IMR-90 (cell line): ENCODE measurements at regions not wholly inside any gene's neighbourhood (a gene's known extent, or its start where the extent isn't known, plus 50 kb on each side); places are given as distances from the start of the nearest gene placed in this dataset.

Source experiments
- ATAC-seq: fragments of 200-7000 bp; cut with Tn5 transposase; 2 replicates; pipeline ENCODE4 v1.9.1; 2020; ENCODE audit warnings: low read depth, mild to moderate bottlenecking, moderate library complexity
- BruUV-seq: library from RNA; stranded (reverse); fragments of 400-500 nt; replicated peaks from 2 replicates; lab custom pipeline; 2021; lab: Mats Ljungman, UMichigan
- CTCF ChIA-PET: fragments of 300-600 bp; formaldehyde crosslinking; extraction: SDS; loops from one replicate; lab custom pipeline; 2021; ENCODE audit warnings: antibody characterized with exemption; lab: Yijun Ruan, JAX
- POLR2A ChIA-PET: fragments of 300-600 bp; sonication (Branson Sonifier 250); formaldehyde crosslinking; loops from one replicate; lab custom pipeline; 2022; ENCODE audit warnings: antibody characterized with exemption; ENCODE audit not compliant: unreplicated experiment; lab: Charles Lee
- DNase-seq: peaks from one replicate; pipeline ENCODE4 v3.0.0; 2013
- H2AFZ ChIP-seq: replicated peaks from 2 replicates; pipeline ENCODE3; 2013; ENCODE audit warnings: low read length, mild to moderate bottlenecking; ENCODE audit not compliant: poor library complexity
- H2AK5ac ChIP-seq: 2 replicates; pipeline ENCODE4 v1.6.1; 2013; ENCODE audit warnings: low read depth, low read length, inconsistent platforms
- H2AK9ac ChIP-seq: replicated peaks from 2 replicates; pipeline ENCODE3; 2013; ENCODE audit warnings: mild to moderate bottlenecking, low read depth, low read length, moderate library complexity; ENCODE audit not compliant: poor library complexity
- H2BK120ac ChIP-seq: 2 replicates; pipeline ENCODE4 v1.6.1; 2013; ENCODE audit warnings: low read depth, low read length, inconsistent platforms
- H2BK15ac ChIP-seq: 3 replicates; pipeline ENCODE4 v1.6.1; 2013; ENCODE audit warnings: low read depth, low read length, inconsistent platforms
- H2BK20ac ChIP-seq: 2 replicates; pipeline ENCODE4 v1.6.1; 2013; ENCODE audit warnings: low read depth, mild to moderate bottlenecking, inconsistent platforms, low read length, moderate library complexity
- H2BK5ac ChIP-seq: 2 replicates; pipeline ENCODE4 v1.6.1; 2013; ENCODE audit warnings: mild to moderate bottlenecking, low read depth, low read length, inconsistent platforms; ENCODE audit not compliant: poor library complexity, severe bottlenecking
- H3K14ac ChIP-seq: replicated peaks from 2 replicates; pipeline ENCODE4 v1.6.1; 2013; ENCODE audit warnings: low read depth, low read length, inconsistent platforms
- H3K18ac ChIP-seq: 2 replicates; pipeline ENCODE4 v1.6.1; 2013; ENCODE audit warnings: low read depth, low read length, control low read depth
- H3K23ac ChIP-seq: 2 replicates; pipeline ENCODE4 v1.6.1; 2013; ENCODE audit warnings: low read depth, low read length, inconsistent platforms
- H3K27ac ChIP-seq: 2 replicates; pipeline ENCODE4 v1.5.1; 2013; ENCODE audit warnings: mild to moderate bottlenecking, control low read depth, low read length; ENCODE audit not compliant: insufficient read depth
- H3K27me3 ChIP-seq: 2 replicates; pipeline ENCODE4 v1.6.1; 2013; ENCODE audit warnings: low read length; ENCODE audit not compliant: control insufficient read depth, insufficient read depth
- H3K36me3 ChIP-seq: 2 replicates; pipeline ENCODE4 v1.6.1; 2013; ENCODE audit warnings: low read length, mixed read lengths; ENCODE audit not compliant: control insufficient read depth, insufficient read depth
- H3K4ac ChIP-seq: 2 replicates; pipeline ENCODE4 v1.6.1; 2013; ENCODE audit warnings: low read depth, low read length, inconsistent platforms
- H3K4me1 ChIP-seq: 2 replicates; pipeline ENCODE4 v1.6.1; 2013; ENCODE audit warnings: low read length, mixed read lengths; ENCODE audit not compliant: control insufficient read depth, insufficient read depth
- H3K4me2 ChIP-seq: 2 replicates; pipeline ENCODE4 v1.6.1; 2013; ENCODE audit warnings: low read depth, mild to moderate bottlenecking, control low read depth, low read length, moderate library complexity
- H3K4me3 ChIP-seq: 2 replicates; pipeline ENCODE4 v1.5.1; 2013; ENCODE audit warnings: low read depth, mild to moderate bottlenecking, control low read depth, low read length, moderate library complexity; ENCODE audit not compliant: insufficient read depth
- H3K56ac ChIP-seq: 2 replicates; pipeline ENCODE4 v1.6.1; 2013; ENCODE audit warnings: low read length, inconsistent platforms; ENCODE audit not compliant: insufficient read depth; ENCODE audit errors: extremely low read depth
- H3K79me1 ChIP-seq, 2 experiments: 2 replicates each; pipeline ENCODE4 v1.6.1; 2013; ENCODE audit warnings: low read length in 2 of 2, inconsistent platforms in 1 of 2, low read depth in 1 of 2
- H3K9ac ChIP-seq: 2 replicates; pipeline ENCODE4 v1.6.1; 2013; ENCODE audit warnings: low read depth, low read length, control low read depth
- H3K9me1 ChIP-seq: 2 replicates; pipeline ENCODE4 v1.6.1; 2013; ENCODE audit warnings: low read length, inconsistent platforms; ENCODE audit not compliant: insufficient read depth
- H3K9me3 ChIP-seq: 2 replicates; pipeline ENCODE4 v1.6.1; 2013; ENCODE audit warnings: low read length; ENCODE audit not compliant: control insufficient read depth, insufficient read depth
- H4K20me1 ChIP-seq: 2 replicates; pipeline ENCODE4 v1.6.1; 2013; ENCODE audit warnings: low read length, inconsistent platforms; ENCODE audit not compliant: insufficient read depth
- H4K5ac ChIP-seq: 2 replicates; pipeline ENCODE4 v1.6.1; 2013; ENCODE audit warnings: mild to moderate bottlenecking, low read depth, low read length, control low read depth
- H4K8ac ChIP-seq, 2 experiments: 2 replicates each; pipeline ENCODE4 v1.6.1; 2013; ENCODE audit warnings: low read depth in 2 of 2, low read length in 2 of 2, control low read depth in 1 of 2, inconsistent platforms in 1 of 2
- H4K91ac ChIP-seq: 2 replicates; pipeline ENCODE4 v1.6.1; 2013; ENCODE audit warnings: low read depth, low read length, inconsistent platforms; ENCODE audit not compliant: insufficient read depth
- BHLHE40 ChIP-seq: fragments of 150-350 bp; IDR thresholded peaks from 2 replicates; pipeline ENCODE4 v1.6.1; 2016; ENCODE audit warnings: mild to moderate bottlenecking, low read depth, low read length
- CEBPB ChIP-seq: IDR thresholded peaks from 2 replicates; pipeline ENCODE4 v1.6.1; 2012; ENCODE audit warnings: low read depth, low read length, improper control_type of control experiment
- CHD1 ChIP-seq: IDR thresholded peaks from 2 replicates; pipeline ENCODE4 v1.6.1; 2012; ENCODE audit warnings: low read depth, low read length, improper control_type of control experiment
- FOS ChIP-seq: fragments of 150-350 bp; IDR thresholded peaks from 2 replicates; pipeline ENCODE4 v1.6.1; 2016; ENCODE audit warnings: low read depth, low read length
- MAFK ChIP-seq: IDR thresholded peaks from 2 replicates; pipeline ENCODE4 v1.6.1; 2012; ENCODE audit warnings: low read depth, low read length, improper control_type of control experiment
- MAZ ChIP-seq: IDR thresholded peaks from 2 replicates; pipeline ENCODE4 v1.6.1; 2012; ENCODE audit warnings: low read depth, mild to moderate bottlenecking, low read length, improper control_type of control experiment, moderate library complexity, borderline replicate concordance
- MXI1 ChIP-seq: IDR thresholded peaks from 2 replicates; pipeline ENCODE4 v1.6.1; 2012; ENCODE audit warnings: low read depth, mild to moderate bottlenecking, low read length, moderate library complexity, borderline replicate concordance
- NFE2L2 ChIP-seq: fragments of 150-350 bp; IDR thresholded peaks from 2 replicates; pipeline ENCODE4 v1.6.1; 2016; ENCODE audit warnings: low read depth, mild to moderate bottlenecking, low read length
- POLR2A ChIP-seq: IDR thresholded peaks from 2 replicates; pipeline ENCODE4 v1.6.1; 2012; ENCODE audit warnings: mild to moderate bottlenecking, low read depth, low read length
- RAD21 ChIP-seq: IDR thresholded peaks from 2 replicates; pipeline ENCODE4 v1.6.1; 2012; ENCODE audit warnings: low read length, improper control_type of control experiment
- RCOR1 ChIP-seq: IDR thresholded peaks from 2 replicates; pipeline ENCODE4 v1.6.1; 2012; ENCODE audit warnings: mild to moderate bottlenecking, low read length, improper control_type of control experiment; ENCODE audit not compliant: insufficient replicate concordance
- RFX5 ChIP-seq: IDR thresholded peaks from 2 replicates; pipeline ENCODE4 v1.8.0; 2012; ENCODE audit warnings: low read depth, mild to moderate bottlenecking, low read length, moderate library complexity
- SMC3 ChIP-seq: fragments of 150-350 bp; IDR thresholded peaks from 2 replicates; pipeline ENCODE4 v1.6.1; 2016; ENCODE audit warnings: low read depth, mild to moderate bottlenecking, antibody characterized with exemption, low read length, moderate library complexity
- WGBS, 2 experiments: methylation state at CpG; one replicate each; pipeline versions ENCODE4 v1.1.5 to v1.1.7; 2013; ENCODE audit warnings: missing lambda C conversion rate in 2 of 2; ENCODE audit not compliant: insufficient read length in 1 of 2; ENCODE audit errors: extremely low coverage in 2 of 2; 5-methylcytosine and 5-hydroxymethylcytosine counted together
- dilution Hi-C: fragments of 300-500 bp; cut with HindIII; formaldehyde crosslinking; loops from one replicate; pipeline ENCODE4 v1.14.3; 2018; ENCODE audit warnings: low sequenced_read_pairs; ENCODE audit not compliant: unreplicated experiment
- in situ Hi-C: fragments of 300-500 bp; cut with MboI; formaldehyde crosslinking; loops from 3 replicates; pipeline ENCODE4 v1.14.3; 2019; ENCODE audit warnings: low sequenced_read_pairs, inconsistent platforms, mixed read lengths
- intact Hi-C: fragments of 100-400 bp; cut with micrococcal nuclease; formaldehyde crosslinking; loops from 2 replicates; pipeline ENCODE4 v1.10.0; 2022
- TF ChIP-seq, protein P1 (sequence below): fragments of 150-350 bp; IDR thresholded peaks from 2 replicates; pipeline ENCODE4 v1.6.1; 2016; ENCODE audit warnings: low read depth, mild to moderate bottlenecking, low read length, moderate library complexity, borderline replicate concordance
- TF ChIP-seq, protein P2 (sequence below): fragments of 150-350 bp; IDR thresholded peaks from 2 replicates; pipeline ENCODE4 v1.6.1; 2017; ENCODE audit warnings: mild to moderate bottlenecking, antibody characterized with exemption, low read length, low read depth
- TF ChIP-seq, protein P3 (sequence below): conservative IDR thresholded peaks from 2 replicates; pipeline ENCODE4 v1.5.1; 2012; ENCODE audit warnings: mild to moderate bottlenecking, low read depth, low read length, improper control_type of control experiment

DNA sequence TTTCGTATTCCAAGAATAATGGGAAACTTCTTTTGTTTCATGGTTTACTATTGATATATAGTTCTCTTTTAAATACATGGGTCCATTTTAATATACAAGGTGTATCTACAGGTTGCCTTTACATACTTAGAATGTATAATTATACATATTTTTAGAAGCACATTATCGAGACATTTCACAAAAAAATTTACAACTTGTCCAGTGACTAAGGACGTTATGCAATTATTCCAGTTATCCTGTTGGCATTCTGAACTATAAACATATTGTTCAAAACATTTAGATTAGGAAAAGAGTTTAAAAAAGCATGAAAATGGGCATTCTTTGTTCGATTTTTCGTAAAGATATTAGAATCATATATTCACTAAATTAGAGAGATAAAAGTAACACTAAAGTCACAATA, 344.6 kb upstream of the TMEFF2 start:
- TF ChIP-seq MAZ, result no peak
- TF ChIP-seq POLR2A, result no peak
- TF ChIP-seq, protein P1, sequence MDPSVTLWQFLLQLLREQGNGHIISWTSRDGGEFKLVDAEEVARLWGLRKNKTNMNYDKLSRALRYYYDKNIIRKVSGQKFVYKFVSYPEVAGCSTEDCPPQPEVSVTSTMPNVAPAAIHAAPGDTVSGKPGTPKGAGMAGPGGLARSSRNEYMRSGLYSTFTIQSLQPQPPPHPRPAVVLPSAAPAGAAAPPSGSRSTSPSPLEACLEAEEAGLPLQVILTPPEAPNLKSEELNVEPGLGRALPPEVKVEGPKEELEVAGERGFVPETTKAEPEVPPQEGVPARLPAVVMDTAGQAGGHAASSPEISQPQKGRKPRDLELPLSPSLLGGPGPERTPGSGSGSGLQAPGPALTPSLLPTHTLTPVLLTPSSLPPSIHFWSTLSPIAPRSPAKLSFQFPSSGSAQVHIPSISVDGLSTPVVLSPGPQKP, result no peak
- no peak for TF ChIP-seq RAD21
- no peak for TF ChIP-seq RCOR1
- TF ChIP-seq, protein P2, sequence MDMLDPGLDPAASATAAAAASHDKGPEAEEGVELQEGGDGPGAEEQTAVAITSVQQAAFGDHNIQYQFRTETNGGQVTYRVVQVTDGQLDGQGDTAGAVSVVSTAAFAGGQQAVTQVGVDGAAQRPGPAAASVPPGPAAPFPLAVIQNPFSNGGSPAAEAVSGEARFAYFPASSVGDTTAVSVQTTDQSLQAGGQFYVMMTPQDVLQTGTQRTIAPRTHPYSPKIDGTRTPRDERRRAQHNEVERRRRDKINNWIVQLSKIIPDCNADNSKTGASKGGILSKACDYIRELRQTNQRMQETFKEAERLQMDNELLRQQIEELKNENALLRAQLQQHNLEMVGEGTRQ, result no peak
- no peak for TF ChIP-seq FOS
- TF ChIP-seq NFE2L2, result no peak
- no peak for TF ChIP-seq RFX5
- TF ChIP-seq MXI1, result no peak
- TF ChIP-seq, protein P3, sequence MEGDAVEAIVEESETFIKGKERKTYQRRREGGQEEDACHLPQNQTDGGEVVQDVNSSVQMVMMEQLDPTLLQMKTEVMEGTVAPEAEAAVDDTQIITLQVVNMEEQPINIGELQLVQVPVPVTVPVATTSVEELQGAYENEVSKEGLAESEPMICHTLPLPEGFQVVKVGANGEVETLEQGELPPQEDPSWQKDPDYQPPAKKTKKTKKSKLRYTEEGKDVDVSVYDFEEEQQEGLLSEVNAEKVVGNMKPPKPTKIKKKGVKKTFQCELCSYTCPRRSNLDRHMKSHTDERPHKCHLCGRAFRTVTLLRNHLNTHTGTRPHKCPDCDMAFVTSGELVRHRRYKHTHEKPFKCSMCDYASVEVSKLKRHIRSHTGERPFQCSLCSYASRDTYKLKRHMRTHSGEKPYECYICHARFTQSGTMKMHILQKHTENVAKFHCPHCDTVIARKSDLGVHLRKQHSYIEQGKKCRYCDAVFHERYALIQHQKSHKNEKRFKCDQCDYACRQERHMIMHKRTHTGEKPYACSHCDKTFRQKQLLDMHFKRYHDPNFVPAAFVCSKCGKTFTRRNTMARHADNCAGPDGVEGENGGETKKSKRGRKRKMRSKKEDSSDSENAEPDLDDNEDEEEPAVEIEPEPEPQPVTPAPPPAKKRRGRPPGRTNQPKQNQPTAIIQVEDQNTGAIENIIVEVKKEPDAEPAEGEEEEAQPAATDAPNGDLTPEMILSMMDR, result no peak
- TF ChIP-seq CHD1, result no peak
- no peak for TF ChIP-seq CEBPB
- no peak for TF ChIP-seq SMC3
- TF ChIP-seq MAFK, result no peak
- no peak for TF ChIP-seq BHLHE40
- Histone ChIP-seq H3K4ac (no peak overlapping the region), H4K20me1 (no peaks in the 10 kb centered on the region), H3K79me1 (no peaks in the 10 kb centered on the region), H3K9me1 (no peaks in the 10 kb centered on the region), H2BK120ac (no peak overlapping the region), H3K56ac (no peak overlapping the region), H4K91ac (no peak overlapping the region), H3K14ac (no peak overlapping the region), H3K36me3 (no peaks in the 10 kb centered on the region), H2AK9ac (no peak overlapping the region), H2BK20ac (no peak overlapping the region), H3K27me3 (no peaks in the 10 kb centered on the region), H2BK5ac (no peak overlapping the region), H3K4me1 (no peaks in the 10 kb centered on the region), H2BK15ac (no peak overlapping the region), H3K23ac (no peak overlapping the region), H2AFZ (no peak overlapping the region), H4K5ac (no peak overlapping the region), H3K9me3 (peaks cover 2% of the 10 kb centered on the region; the same call in 1 of the 2 replicates), H4K8ac (no peak overlapping the region), H3K4me2 (no peak overlapping the region), H2AK5ac (no peak overlapping the region), H3K27ac (no peak overlapping the region), H3K4me3 (no peak overlapping the region), H3K9ac (no peak overlapping the region), H3K18ac (no peak overlapping the region)
- CTCF ChIA-PET, result no interaction called here
- WGBS, 2 experiments, result no CpG with 5 or more reads among the region's 5 CpGs
- BruUV-seq, result no TSS peak
- ATAC-seq, result no peak
- no peak for DNase-seq
- POLR2A ChIA-PET, result no interaction called here
- dilution Hi-C loops, result no loop called here
- intact Hi-C loops, result no loop called here
- in situ Hi-C loops, result no loop called here
